ENCODE measurements at regions not wholly inside any gene's neighbourhood (a gene's known extent, or its start where the extent isn't known, plus 50 kb on each side); places are given as distances from the start of the nearest gene placed in this dataset.

DNA sequence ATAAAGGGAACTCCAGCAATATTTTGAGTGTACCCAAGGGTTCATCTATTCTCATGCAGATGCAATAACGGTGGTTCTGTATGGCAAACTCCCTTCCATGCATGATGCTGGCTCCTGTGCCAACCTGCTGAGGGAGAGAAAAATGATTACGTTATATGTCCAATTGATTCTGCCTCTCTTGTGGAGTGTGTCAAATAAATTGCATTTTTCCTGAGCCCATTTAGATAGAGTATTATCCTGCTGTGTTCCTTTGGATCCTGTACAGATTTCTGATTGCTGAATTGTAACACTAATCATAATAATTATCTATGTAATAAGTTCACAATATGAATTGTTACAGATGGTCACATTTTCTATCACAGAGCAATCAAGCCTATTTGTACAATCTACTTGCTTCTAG, 821.7 kb downstream of the C4orf33 start:
- TF ChIP-seq, protein P1, sequence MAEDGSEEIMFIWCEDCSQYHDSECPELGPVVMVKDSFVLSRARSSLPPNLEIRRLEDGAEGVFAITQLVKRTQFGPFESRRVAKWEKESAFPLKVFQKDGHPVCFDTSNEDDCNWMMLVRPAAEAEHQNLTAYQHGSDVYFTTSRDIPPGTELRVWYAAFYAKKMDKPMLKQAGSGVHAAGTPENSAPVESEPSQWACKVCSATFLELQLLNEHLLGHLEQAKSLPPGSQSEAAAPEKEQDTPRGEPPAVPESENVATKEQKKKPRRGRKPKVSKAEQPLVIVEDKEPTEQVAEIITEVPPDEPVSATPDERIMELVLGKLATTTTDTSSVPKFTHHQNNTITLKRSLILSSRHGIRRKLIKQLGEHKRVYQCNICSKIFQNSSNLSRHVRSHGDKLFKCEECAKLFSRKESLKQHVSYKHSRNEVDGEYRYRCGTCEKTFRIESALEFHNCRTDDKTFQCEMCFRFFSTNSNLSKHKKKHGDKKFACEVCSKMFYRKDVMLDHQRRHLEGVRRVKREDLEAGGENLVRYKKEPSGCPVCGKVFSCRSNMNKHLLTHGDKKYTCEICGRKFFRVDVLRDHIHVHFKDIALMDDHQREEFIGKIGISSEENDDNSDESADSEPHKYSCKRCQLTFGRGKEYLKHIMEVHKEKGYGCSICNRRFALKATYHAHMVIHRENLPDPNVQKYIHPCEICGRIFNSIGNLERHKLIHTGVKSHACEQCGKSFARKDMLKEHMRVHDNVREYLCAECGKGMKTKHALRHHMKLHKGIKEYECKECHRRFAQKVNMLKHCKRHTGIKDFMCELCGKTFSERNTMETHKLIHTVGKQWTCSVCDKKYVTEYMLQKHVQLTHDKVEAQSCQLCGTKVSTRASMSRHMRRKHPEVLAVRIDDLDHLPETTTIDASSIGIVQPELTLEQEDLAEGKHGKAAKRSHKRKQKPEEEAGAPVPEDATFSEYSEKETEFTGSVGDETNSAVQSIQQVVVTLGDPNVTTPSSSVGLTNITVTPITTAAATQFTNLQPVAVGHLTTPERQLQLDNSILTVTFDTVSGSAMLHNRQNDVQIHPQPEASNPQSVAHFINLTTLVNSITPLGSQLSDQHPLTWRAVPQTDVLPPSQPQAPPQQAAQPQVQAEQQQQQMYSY (CRISPR knock-in tag; IDR thresholded peaks at IDR 0.05), result no peak
- TF ChIP-seq, protein P2, sequence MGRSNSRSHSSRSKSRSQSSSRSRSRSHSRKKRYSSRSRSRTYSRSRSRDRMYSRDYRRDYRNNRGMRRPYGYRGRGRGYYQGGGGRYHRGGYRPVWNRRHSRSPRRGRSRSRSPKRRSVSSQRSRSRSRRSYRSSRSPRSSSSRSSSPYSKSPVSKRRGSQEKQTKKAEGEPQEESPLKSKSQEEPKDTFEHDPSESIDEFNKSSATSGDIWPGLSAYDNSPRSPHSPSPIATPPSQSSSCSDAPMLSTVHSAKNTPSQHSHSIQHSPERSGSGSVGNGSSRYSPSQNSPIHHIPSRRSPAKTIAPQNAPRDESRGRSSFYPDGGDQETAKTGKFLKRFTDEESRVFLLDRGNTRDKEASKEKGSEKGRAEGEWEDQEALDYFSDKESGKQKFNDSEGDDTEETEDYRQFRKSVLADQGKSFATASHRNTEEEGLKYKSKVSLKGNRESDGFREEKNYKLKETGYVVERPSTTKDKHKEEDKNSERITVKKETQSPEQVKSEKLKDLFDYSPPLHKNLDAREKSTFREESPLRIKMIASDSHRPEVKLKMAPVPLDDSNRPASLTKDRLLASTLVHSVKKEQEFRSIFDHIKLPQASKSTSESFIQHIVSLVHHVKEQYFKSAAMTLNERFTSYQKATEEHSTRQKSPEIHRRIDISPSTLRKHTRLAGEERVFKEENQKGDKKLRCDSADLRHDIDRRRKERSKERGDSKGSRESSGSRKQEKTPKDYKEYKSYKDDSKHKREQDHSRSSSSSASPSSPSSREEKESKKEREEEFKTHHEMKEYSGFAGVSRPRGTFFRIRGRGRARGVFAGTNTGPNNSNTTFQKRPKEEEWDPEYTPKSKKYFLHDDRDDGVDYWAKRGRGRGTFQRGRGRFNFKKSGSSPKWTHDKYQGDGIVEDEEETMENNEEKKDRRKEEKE (IDR thresholded peaks at IDR 0.05), result no peak
- no peak for TF ChIP-seq CTCF (IDR thresholded peaks at IDR 0.05 in 2 of 3, conservative IDR thresholded peaks at IDR 0.05 in 1 of 3; ENCODE audit: control insufficient read depth in 2 of 3, extremely low read depth in 1 of 3, insufficient read depth in 1 of 3, low read depth in 3 of 3, low read length in 3 of 3)
- TF ChIP-seq YY1 (IDR thresholded peaks at IDR 0.05; ENCODE audit: low read depth, low read length), result no peak
- no peak for TF ChIP-seq EZH2 (IDR thresholded peaks at IDR 0.05; ENCODE audit: borderline replicate concordance, control insufficient read depth, low read depth, low read length)
- TF ChIP-seq SUPT20H (IDR thresholded peaks at IDR 0.05; ENCODE audit: borderline replicate concordance, control insufficient read depth, low read depth, low read length), result no peak
- TF ChIP-seq CHD2 (IDR thresholded peaks at IDR 0.05; ENCODE audit: borderline replicate concordance, low read depth, low read length), result no peak
- TF ChIP-seq RELA (IDR thresholded peaks at IDR 0.05; ENCODE audit: borderline replicate concordance, partially characterized antibody), result no peak
- TF ChIP-seq EP300 (IDR thresholded peaks at IDR 0.05; ENCODE audit: borderline replicate concordance in 1 of 2, control insufficient read depth in 1 of 2, low read depth in 2 of 2, low read length in 2 of 2), result no peak
- no peak for TF ChIP-seq POLR2A (IDR thresholded peaks at IDR 0.05; ENCODE audit: low read depth, low read length)
- TF ChIP-seq POLR2AphosphoS2 (IDR thresholded peaks at IDR 0.05; ENCODE audit: low read depth, low read length), result no peak
- no peak for TF ChIP-seq RBBP5 (conservative IDR thresholded peaks at IDR 0.05)
- no peak for TF ChIP-seq ZNF274 (IDR thresholded peaks at IDR 0.05; ENCODE audit: insufficient read depth, insufficient read length)
- no peak for TF ChIP-seq POLR2AphosphoS5 (IDR thresholded peaks at IDR 0.05; ENCODE audit: low read length)

Measured in GM12878 (cell line).